H4 (cell line): ENCODE measurements at regions not wholly inside any gene's neighbourhood (a gene's known extent, or its start where the extent isn't known, plus 50 kb on each side); places are given as distances from the start of the nearest gene placed in this dataset.
"Not testable (repeated sequence)": the region's sequence is repeated elsewhere in the genome, so short reads cannot be mapped to it uniquely, and the experiment has no call there.

Experiments
- DNase-seq: peaks from one replicate; pipeline ENCODE4 v3.0.0-alpha.2; 2015; ENCODE audit warnings: low spot score

DNA sequence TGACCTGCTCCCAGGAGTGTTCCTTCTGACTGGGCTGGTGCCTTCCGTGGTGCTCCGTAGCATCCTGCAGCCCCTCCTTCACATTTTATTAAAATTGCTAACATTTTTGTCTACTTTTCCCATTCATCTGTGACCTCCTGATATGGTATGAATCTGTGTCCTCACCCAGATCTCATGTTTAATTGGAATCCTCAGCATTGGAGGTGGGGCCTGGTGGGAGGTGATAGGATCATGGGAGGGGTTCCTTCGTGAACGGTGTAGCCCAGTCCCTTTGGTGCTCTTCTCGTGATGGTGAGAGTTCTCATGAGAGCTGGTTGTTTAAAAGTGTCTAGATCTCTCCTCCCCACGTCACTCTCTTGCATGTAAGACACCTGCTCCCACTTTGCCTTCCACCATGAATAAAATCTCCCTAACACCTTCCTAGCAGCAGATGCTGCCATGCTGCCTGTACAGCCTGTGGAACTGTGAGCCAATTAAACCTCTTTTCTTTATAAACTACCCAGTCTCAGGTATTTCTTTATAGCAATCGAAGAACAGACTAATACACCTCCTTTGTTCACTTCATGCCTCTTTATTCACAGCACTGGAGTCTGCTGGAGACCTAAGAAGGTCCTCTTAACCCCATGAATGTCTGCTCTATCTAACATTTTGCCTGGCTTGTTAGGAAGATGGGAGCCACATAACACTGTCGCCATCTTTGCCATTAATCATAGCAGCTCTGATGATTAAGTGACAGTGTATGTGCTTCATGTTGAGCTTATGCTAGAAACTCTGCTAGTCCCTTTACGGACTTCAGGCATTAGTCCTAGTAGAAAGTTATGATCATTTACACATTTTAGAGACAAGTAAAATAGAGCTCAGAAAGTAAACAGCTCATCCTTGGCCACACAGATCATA lies 377.7 kb upstream of the MAF start:
- DNase-seq: no peak

DNA sequence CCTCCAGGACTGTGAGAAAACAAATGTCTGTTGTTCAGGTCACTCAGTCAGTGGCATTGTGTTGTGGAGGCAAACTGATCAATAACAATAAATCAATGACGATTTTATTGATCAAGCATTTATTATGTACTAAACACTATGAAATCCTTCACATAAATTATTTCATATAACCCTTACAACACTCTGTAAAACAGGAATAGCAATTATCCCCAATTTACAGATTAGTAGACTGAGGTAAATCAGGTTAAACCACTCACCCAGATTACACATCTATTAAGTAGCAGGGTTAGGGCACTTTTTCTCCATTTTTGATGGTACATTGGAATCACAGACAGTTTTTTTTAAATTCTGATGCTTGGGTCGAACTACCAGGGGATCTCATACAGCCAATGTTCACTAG lies 372.8 kb upstream of the MAF start:
- no peak for DNase-seq

- DNase-seq: peak; percentile 13
Measured at GRCh38 chr16:79972053-79972704, 371.6 kb upstream of the MAF start.

DNA sequence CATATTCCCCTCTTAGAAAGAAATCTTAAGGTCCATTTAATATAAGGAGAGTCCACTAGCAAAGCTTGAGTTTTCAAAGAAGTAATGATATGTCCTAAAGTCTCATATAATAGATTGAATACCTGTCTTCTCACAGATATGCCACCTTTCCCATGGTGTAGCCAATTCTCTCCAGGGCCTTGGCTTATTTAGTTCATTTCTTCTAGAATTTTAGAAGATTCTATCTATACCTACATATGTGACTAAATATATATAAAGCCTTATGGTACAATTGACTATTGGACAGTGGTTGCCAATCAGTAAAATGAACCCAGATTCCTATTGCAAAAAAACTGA lies 370.7 kb upstream of the MAF start:
- DNase-seq: no peak

DNA sequence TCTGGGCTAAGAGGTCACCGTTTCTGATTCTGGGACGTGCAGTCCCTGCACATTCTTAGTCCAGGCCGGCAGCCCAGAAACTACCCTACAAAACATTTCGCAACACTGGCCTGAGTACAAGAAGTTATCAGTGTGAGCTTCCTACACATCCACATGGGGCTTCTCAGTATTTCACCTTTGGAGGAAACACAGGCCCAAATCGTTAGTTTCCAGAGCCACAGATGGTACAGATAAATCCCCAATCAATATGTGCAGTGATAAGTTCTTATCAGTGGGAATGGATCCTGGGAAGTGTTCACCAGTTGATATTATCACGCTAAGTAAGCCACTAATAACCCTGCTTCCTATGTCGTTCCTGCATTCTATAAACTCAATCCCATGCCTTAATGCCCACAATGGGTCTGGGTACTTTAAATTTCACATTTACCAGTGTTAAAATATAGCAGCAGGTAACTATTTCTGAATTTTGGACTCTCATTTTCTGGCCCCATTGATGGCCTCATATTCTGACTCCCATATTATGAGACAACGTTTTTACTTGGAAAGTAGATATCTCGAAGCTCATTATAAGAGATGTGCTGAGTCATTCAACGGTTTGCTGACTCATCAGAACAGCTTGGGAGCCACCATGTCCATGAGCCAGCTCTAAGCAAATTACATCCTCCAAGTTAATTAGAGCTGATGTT lies 370.2 kb upstream of the MAF start:
- DNase-seq: peak; percentile 50

DNA sequence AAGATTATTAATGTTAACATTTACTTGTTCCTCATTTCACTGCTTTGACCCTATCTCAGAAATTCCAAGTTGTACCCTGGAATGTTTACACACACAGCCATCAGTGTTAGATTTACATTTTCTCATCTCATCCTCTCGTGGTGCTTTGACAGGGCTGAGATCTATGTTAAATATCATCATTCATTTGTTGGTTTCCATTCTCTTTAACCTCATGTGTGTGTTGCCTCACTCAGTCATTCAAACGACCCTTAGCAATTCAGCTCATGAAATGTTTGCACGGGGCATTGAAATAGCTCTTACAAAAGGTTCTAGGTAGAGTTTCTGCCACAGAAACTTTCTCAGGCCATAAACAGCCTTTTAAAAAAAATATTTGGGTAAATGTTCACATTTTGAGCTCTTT lies 369.6 kb upstream of the MAF start:
- DNase-seq: no peak

- DNase-seq: no peak
Measured at GRCh38 chr16:79969458-79969857, 368.9 kb upstream of the MAF start.

DNA sequence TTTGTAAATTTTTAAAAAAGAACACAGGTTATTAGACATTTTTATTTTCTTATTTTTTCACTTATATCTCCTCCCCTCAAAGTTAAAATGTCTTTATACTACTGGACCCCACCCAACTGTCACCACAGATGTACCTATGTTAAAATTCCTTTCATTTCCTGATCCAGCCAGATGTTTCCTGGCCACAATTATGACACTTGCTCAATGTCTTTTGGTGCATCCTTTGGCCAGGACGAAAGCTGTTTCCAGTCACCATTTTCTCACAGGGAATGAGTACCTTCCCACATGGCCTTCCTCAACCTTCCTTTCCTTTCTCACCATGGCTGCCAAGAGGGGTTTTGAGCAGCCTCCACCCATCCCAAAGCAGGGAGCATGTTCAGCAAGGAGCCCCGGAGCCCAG lies 365.7 kb upstream of the MAF start:
- no peak for DNase-seq

GRCh38 chr16:79965718-79966117 lies 365.2 kb upstream of the MAF start:
- no peak for DNase-seq

DNA sequence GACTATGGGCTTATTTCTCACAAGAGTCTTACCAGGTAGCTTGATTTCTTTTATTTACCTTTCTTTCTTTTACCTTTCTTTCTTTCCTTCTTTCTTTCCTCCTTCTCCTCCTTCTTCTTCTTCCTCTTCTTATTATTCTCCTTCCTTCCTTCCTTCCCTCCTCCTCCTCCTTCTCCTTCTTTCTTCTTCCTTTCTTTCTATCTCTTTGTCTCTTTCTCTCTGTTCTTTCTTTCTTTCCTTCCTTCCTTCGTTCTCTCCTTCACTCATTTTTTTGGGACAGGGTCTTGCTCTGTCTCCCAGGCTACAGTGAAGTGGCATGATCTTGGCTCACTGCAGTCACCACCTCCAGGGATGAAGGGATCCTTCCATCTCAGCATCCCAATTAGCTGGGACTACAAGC lies 363.6 kb upstream of the MAF start:
- DNase-seq: no peak

DNA sequence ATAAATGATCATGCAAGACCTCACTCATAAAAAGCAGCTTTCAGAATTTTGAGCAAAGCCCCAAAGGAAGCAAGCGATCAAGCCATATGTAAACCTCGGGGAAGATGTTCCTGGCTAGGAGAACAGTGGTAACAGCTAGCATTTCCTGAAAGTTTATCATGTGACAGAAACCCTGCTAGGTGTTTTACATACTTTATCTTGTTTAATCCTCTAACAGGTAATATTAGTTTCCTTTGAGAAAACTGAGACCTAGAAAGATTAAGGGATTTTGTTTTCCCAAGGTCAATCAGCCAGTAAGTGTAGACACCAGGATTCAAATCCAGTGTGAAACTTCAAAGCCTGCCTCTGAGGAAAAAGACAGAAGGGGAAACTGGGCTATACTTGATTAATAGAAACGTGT lies 362.4 kb upstream of the MAF start:
- no peak for DNase-seq

DNA sequence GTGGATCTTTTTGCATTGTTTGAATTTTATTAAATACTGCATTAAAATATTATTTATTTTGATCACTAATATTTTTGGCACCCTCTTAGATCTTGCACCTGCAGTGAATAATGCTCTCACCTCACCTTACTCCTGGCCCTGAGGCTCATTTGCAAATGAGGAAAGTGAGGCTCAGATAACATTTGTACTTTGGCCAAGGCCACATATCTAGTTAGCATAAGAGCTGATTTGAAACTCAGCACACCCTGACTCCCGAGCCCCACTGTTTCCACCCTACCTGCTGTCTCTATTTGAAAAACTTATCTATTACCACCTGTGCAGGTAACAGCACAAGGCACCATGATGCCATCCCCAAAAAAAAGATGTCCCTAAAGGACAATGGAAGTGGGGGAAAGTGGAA lies 358.7 kb upstream of the MAF start:
- DNase-seq: no peak

- DNase-seq: no peak
Measured at GRCh38 chr16:79954921-79955705, 354.6 kb upstream of the MAF start.

DNA sequence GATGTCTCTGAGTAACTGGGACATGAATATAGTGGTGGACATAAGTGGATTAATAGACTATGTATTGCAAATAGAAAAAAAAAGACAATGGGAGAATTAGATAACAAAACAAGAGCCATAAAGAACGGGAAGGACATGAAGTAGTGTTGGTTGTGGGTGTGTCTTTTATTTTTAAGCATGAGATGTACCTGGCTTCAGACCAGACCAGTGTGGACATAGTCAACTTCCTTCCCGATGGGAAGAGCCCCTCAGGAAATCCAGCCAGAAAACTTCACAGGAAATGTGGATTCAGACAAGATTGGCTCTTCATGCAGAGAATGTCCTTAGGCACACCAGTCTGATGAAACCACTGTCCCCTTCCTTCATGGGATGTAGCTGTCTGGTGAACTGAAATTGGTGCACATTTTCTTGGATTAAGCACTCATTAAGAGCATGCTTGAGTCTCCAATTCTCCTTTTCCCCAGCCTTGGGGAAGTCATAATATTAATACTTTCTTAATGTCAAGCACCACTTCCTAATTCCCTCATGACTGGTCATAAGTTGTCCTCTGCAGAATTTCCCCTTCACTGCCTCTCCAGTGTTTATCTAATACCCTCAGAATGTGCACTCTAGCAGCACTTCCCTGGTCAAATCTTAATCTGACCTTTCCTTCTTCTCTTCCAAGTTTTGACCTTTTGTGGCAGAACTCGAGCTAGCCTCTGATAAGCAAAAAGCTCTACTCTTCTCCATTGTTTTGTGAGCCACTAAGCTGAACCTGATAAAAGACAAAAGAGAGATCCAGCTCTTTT lies 350.6 kb upstream of the MAF start:
- DNase-seq: no peak

DNA sequence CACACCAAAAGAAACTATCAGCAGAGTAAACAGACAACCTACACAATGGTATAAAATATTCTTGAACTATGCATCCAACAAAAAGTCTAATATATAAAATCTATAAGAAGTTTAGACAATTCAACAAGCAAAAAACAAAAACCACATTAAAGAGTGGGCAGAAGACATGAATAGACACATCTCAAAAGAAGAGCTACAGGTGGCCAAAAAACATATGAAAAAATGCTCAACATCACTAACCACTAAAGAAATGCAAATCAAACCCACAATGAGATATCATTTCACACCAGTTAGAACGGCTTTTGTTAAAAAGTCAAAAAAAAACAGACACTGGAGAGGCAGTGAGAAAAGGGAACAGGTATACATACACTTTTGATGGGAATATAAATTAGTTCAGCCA lies 348.9 kb upstream of the MAF start:
- no peak for DNase-seq

DNA sequence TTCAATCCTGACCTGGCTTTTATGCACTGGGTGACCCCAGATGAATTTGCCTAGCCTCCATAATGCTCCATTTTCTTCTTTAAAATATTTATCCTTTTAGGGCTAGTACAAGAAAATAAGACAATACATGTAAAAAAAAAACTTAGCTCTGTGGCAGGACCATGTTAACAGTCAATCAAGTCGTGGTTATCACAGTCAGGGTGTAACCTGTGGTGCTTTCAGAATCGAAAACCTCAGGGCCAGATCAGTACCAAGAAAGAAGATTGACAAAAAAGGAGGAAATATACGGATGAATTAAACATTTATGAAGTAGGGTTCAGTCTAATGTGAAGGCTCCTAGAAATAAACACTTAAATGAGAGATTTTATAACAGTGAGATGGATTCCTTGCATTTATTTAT lies 347.2 kb upstream of the MAF start:
- DNase-seq: no peak

- DNase-seq: no peak
Measured at GRCh38 chr16:79946252-79946651, 345.7 kb upstream of the MAF start.

GRCh38 chr16:79943736-79944135 lies 343.2 kb upstream of the MAF start:
- no peak for DNase-seq

- no peak for DNase-seq
Measured at GRCh38 chr16:79938575-79938974, 338.0 kb upstream of the MAF start.

- DNase-seq: not testable (repeated sequence)
Measured at GRCh38 chr16:79937671-79938070, 337.1 kb upstream of the MAF start.

- no peak for DNase-seq
Measured at GRCh38 chr16:79933603-79934002, 333.1 kb upstream of the MAF start.
